ENCODE measurements at regions not wholly inside any gene's neighbourhood (a gene's known extent, or its start where the extent isn't known, plus 50 kb on each side); places are given as distances from the start of the nearest gene placed in this dataset.

- intact Hi-C loops (cut with micrococcal nuclease), result no loop called here
- H3K4me3 ChIP-seq (ENCODE audit: low read length), result no peak overlapping the region
- no peaks in the 10 kb centered on the region for H3K4me1 ChIP-seq (ENCODE audit: insufficient read depth, low read length)
- H3K27ac ChIP-seq (ENCODE audit: low read length), result no peak overlapping the region
- no peak for DNase-seq
- no TSS peak for BruUV-seq (replicated peaks)
- no peaks in the 10 kb centered on the region for H3K27me3 ChIP-seq (ENCODE audit: low read length)
- TF ChIP-seq EZH2phosphoT487 (IDR thresholded peaks at IDR 0.05; ENCODE audit: borderline replicate concordance, low read length) (no peak), CTCF (conservative IDR thresholded peaks at IDR 0.05; ENCODE audit: low read depth, low read length) (no peak), EZH2 (IDR thresholded peaks at IDR 0.05; ENCODE audit: low read length, unreplicated experiment) (no peak)
- no peaks in the 10 kb centered on the region for H3F3A ChIP-seq (ENCODE audit: low read length, unreplicated experiment)
- no peaks in the 10 kb centered on the region for H3K9me3 ChIP-seq (ENCODE audit: low read length)
- no peak overlapping the region for H3K9ac ChIP-seq (ENCODE audit: low read length)
- H3K36me3 ChIP-seq (ENCODE audit: low read depth, low read length), result no peaks in the 10 kb centered on the region
- H2AFZ ChIP-seq (ENCODE audit: low read length), result no peak overlapping the region
- H3K79me2 ChIP-seq (ENCODE audit: low read length), result no peaks in the 10 kb centered on the region
- ChIA-PET POLR2A (ENCODE audit: unreplicated experiment) (no interaction called here), CTCF (no interaction called here)
- ATAC-seq, result no peak
- H3K9me2 ChIP-seq (replicated peaks; ENCODE audit: low read length), result no peaks in the 10 kb centered on the region
- H4K20me1 ChIP-seq (ENCODE audit: low read length), result no peaks in the 10 kb centered on the region
- no peak overlapping the region for H3K4me2 ChIP-seq (ENCODE audit: low read length)
Measured at GRCh38 chrX:113429011-113429410, 588.4 kb upstream of the AMOT start.

- Histone ChIP-seq H3K9me2 (replicated peaks; ENCODE audit: low read length) (no peaks in the 10 kb centered on the region), H2AFZ (ENCODE audit: low read length) (no peak overlapping the region), H3K36me3 (ENCODE audit: low read depth, low read length) (no peaks in the 10 kb centered on the region), H4K20me1 (ENCODE audit: low read length) (no peaks in the 10 kb centered on the region), H3K9ac (ENCODE audit: low read length) (no peak overlapping the region), H3K27me3 (ENCODE audit: low read length) (no peaks in the 10 kb centered on the region), H3K27ac (ENCODE audit: low read length) (no peak overlapping the region), H3F3A (ENCODE audit: low read length, unreplicated experiment) (no peaks in the 10 kb centered on the region), H3K4me3 (ENCODE audit: low read length) (no peak overlapping the region), H3K4me1 (ENCODE audit: insufficient read depth, low read length) (no peaks in the 10 kb centered on the region), H3K4me2 (ENCODE audit: low read length) (no peak overlapping the region), H3K79me2 (ENCODE audit: low read length) (no peaks in the 10 kb centered on the region), H3K9me3 (ENCODE audit: low read length) (no peaks in the 10 kb centered on the region)
- POLR2A ChIA-PET (ENCODE audit: unreplicated experiment), result no interaction called here
- CTCF ChIA-PET, result no interaction called here
- intact Hi-C loops (cut with micrococcal nuclease), result no loop called here
- BruUV-seq (replicated peaks), result no TSS peak
- DNase-seq, result no peak
- ATAC-seq, result no peak
- TF ChIP-seq CTCF (conservative IDR thresholded peaks at IDR 0.05; ENCODE audit: low read depth, low read length), result no peak
- no peak for TF ChIP-seq EZH2phosphoT487 (IDR thresholded peaks at IDR 0.05; ENCODE audit: borderline replicate concordance, low read length)
- no peak for TF ChIP-seq EZH2 (IDR thresholded peaks at IDR 0.05; ENCODE audit: low read length, unreplicated experiment)
Measured at GRCh38 chrX:113422323-113422722, 581.7 kb upstream of the AMOT start.

GRCh38 chrX:113421432-113421831 lies 580.8 kb upstream of the AMOT start:
- ChIA-PET CTCF (no interaction called here), POLR2A (ENCODE audit: unreplicated experiment) (no interaction called here)
- intact Hi-C loops (cut with micrococcal nuclease), result no loop called here
- Histone ChIP-seq H3K4me3 (ENCODE audit: low read length) (no peak overlapping the region), H4K20me1 (ENCODE audit: low read length) (no peaks in the 10 kb centered on the region), H3K4me2 (ENCODE audit: low read length) (no peak overlapping the region), H3K9me3 (ENCODE audit: low read length) (no peaks in the 10 kb centered on the region), H3K9ac (ENCODE audit: low read length) (no peak overlapping the region), H2AFZ (ENCODE audit: low read length) (no peak overlapping the region), H3K4me1 (ENCODE audit: insufficient read depth, low read length) (no peaks in the 10 kb centered on the region), H3F3A (ENCODE audit: low read length, unreplicated experiment) (no peaks in the 10 kb centered on the region), H3K36me3 (ENCODE audit: low read depth, low read length) (no peaks in the 10 kb centered on the region), H3K27me3 (ENCODE audit: low read length) (no peaks in the 10 kb centered on the region), H3K9me2 (replicated peaks; ENCODE audit: low read length) (no peaks in the 10 kb centered on the region), H3K79me2 (ENCODE audit: low read length) (no peaks in the 10 kb centered on the region), H3K27ac (ENCODE audit: low read length) (no peak overlapping the region)
- ATAC-seq, result no peak
- TF ChIP-seq EZH2 (IDR thresholded peaks at IDR 0.05; ENCODE audit: low read length, unreplicated experiment) (no peak), EZH2phosphoT487 (IDR thresholded peaks at IDR 0.05; ENCODE audit: borderline replicate concordance, low read length) (no peak), CTCF (conservative IDR thresholded peaks at IDR 0.05; ENCODE audit: low read depth, low read length) (no peak)
- DNase-seq, result no peak
- no TSS peak for BruUV-seq (replicated peaks)
